ENCODE measurements at regions not wholly inside any gene's neighbourhood (a gene's known extent, or its start where the extent isn't known, plus 50 kb on each side); places are given as distances from the start of the nearest gene placed in this dataset.

- TF ChIP-seq CTCF (conservative IDR thresholded peaks at IDR 0.05; ENCODE audit: low read depth, low read length) (no peak), EZH2 (IDR thresholded peaks at IDR 0.05; ENCODE audit: borderline replicate concordance, low read depth, low read length, poor library complexity, severe bottlenecking) (no peak)
These were observed 819.7 kb downstream of the TBC1D32 start for GRCh38 chr6:120514544-120514943.
